ENCODE measurements at regions not wholly inside any gene's neighbourhood (a gene's known extent, or its start where the extent isn't known, plus 50 kb on each side); places are given as distances from the start of the nearest gene placed in this dataset.

- Histone ChIP-seq H3K9me3 (no peaks in the 10 kb centered on the region), H3K36me3 (no peaks in the 10 kb centered on the region), H3K4me1 (no peaks in the 10 kb centered on the region), H3K27ac (no peak overlapping the region), H3K27me3 (no peaks in the 10 kb centered on the region), H3K4me3 (no peak overlapping the region)
- no peak for ATAC-seq
- 73 to 74% methylated on average over 5 to 7 of the region's 8 CpGs for WGBS, 2 donors (ENCODE audit: low coverage in 1 of 2)
- TF ChIP-seq CTCF (IDR thresholded peaks at IDR 0.05) (no peak), POLR2AphosphoS5 (IDR thresholded peaks at IDR 0.05) (no peak), EP300 (IDR thresholded peaks at IDR 0.05) (no peak), POLR2A (IDR thresholded peaks at IDR 0.05) (no peak)
Measured at GRCh38 chr2:121825003-121825950, 69.8 kb downstream of the TSN start.

GRCh38 chr2:121826036-121826435, 70.6 kb downstream of the TSN start:
- Histone ChIP-seq H3K9me3 (no peaks in the 10 kb centered on the region), H3K4me3 (no peak overlapping the region), H3K4me1 (no peaks in the 10 kb centered on the region), H3K27me3 (no peaks in the 10 kb centered on the region), H3K27ac (no peak overlapping the region), H3K36me3 (no peaks in the 10 kb centered on the region)
- no peak for ATAC-seq
- 35 to 40% methylated on average over 2 to 3 of the region's 3 CpGs for WGBS, 2 donors (ENCODE audit: low coverage in 1 of 2)
- TF ChIP-seq POLR2A (IDR thresholded peaks at IDR 0.05) = no peak
- no peak for TF ChIP-seq CTCF (IDR thresholded peaks at IDR 0.05)
- TF ChIP-seq POLR2AphosphoS5 (IDR thresholded peaks at IDR 0.05) = no peak
- no peak for TF ChIP-seq EP300 (IDR thresholded peaks at IDR 0.05)

GRCh38 chr2:121828281-121828731, 72.9 kb downstream of the TSN start:
- Histone ChIP-seq H3K4me3 (no peak overlapping the region), H3K27ac (no peak overlapping the region), H3K9me3 (no peaks in the 10 kb centered on the region), H3K4me1 (no peaks in the 10 kb centered on the region), H3K27me3 (no peaks in the 10 kb centered on the region), H3K36me3 (no peaks in the 10 kb centered on the region)
- 11 to 45% methylated on average over 8 to 11 of the region's 13 CpGs for WGBS, 2 donors (ENCODE audit: low coverage in 1 of 2)
- TF ChIP-seq EP300 (IDR thresholded peaks at IDR 0.05) (no peak), POLR2A (IDR thresholded peaks at IDR 0.05) (no peak), POLR2AphosphoS5 (IDR thresholded peaks at IDR 0.05) (peak; percentile 70)
- no peak for ATAC-seq

GRCh38 chr2:121830809-121831208, 75.4 kb downstream of the TSN start:
- H3K36me3 ChIP-seq = no peaks in the 10 kb centered on the region
- no peaks in the 10 kb centered on the region for H3K9me3 ChIP-seq

DNA sequence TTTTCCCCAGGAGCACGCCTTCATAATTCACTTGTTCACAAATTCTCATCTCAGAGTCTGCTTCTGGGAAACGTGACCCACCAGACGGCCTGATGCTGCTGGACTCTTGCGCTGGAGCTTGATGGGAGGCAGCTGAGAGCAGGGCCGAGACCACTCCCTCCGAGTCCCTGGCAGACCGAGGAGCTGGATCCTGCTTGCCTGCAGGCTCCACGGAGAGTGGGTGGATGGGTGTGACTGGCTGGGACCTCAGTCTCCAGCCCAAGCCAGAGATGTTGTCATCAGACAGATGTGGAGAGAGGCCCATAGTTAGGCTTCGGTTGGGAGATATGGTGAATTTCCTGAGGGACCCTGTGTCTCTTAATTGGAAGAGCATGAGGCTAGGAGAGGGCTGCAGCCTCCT, 76.4 kb downstream of the TSN start:
- WGBS, 2 donors (ENCODE audit: low coverage in 1 of 2) = 60 to 75% methylated on average over 1 of the region's 9 CpGs
- no peaks in the 10 kb centered on the region for H3K9me3 ChIP-seq
- no peaks in the 10 kb centered on the region for H3K27me3 ChIP-seq
- peak overlapping the region in 2 of 4 donors; percentile 38 to 51 for H3K27ac ChIP-seq
- H3K4me1 ChIP-seq = peaks cover 0 to 3% (median 0%) of the 10 kb centered on the region in 3 donors
- no peaks in the 10 kb centered on the region for H3K36me3 ChIP-seq
- no peak overlapping the region for H3K4me3 ChIP-seq
- ATAC-seq = peak; percentile 87
- TF ChIP-seq EP300 (IDR thresholded peaks at IDR 0.05) (no peak), POLR2AphosphoS5 (IDR thresholded peaks at IDR 0.05) (peak; percentile 10)

More at GRCh38 chr2:121830809-121831208, 75.4 kb downstream of the TSN start:
- ATAC-seq = no peak
- no peak overlapping the region for H3K4me3 ChIP-seq
- H3K27me3 ChIP-seq = no peaks in the 10 kb centered on the region
- TF ChIP-seq POLR2A (IDR thresholded peaks at IDR 0.05) (no peak), CTCF (IDR thresholded peaks at IDR 0.05) (no peak), POLR2AphosphoS5 (IDR thresholded peaks at IDR 0.05) (no peak), EP300 (IDR thresholded peaks at IDR 0.05) (no peak)
- no peaks in the 10 kb centered on the region for H3K4me1 ChIP-seq
- H3K27ac ChIP-seq = no peak overlapping the region
- WGBS, 2 donors (ENCODE audit: low coverage in 1 of 2) = no CpG with 5 or more reads among the region's 1 CpG

Measured in gastroesophageal sphincter (tissue), 4 donors.